ENCODE measurements at regions not wholly inside any gene's neighbourhood (a gene's known extent, or its start where the extent isn't known, plus 50 kb on each side); places are given as distances from the start of the nearest gene placed in this dataset.
"Not testable (repeated sequence)": the region's sequence is repeated elsewhere in the genome, so short reads cannot be mapped to it uniquely, and the experiment has no call there.

DNA sequence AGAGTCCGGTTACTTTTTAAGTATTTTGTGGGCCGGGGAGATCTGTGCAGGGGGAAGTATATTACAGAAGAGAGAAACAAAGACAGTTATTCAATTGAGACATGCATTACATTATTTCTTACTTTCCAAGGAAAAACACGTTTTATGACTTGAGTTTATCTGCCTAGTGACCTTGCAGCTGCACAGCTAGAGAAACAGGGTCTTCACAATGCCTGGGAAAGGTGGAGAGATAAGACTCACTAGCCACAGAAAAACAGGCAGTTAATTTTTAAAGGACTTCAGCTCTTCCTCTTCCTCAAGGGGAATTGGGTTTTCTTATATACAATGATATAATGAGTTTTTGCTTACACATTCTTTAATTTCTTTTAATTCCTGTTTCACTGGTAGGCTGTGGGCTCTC, 121.8 kb downstream of the TBX19 start:
- TF ChIP-seq, protein P1, sequence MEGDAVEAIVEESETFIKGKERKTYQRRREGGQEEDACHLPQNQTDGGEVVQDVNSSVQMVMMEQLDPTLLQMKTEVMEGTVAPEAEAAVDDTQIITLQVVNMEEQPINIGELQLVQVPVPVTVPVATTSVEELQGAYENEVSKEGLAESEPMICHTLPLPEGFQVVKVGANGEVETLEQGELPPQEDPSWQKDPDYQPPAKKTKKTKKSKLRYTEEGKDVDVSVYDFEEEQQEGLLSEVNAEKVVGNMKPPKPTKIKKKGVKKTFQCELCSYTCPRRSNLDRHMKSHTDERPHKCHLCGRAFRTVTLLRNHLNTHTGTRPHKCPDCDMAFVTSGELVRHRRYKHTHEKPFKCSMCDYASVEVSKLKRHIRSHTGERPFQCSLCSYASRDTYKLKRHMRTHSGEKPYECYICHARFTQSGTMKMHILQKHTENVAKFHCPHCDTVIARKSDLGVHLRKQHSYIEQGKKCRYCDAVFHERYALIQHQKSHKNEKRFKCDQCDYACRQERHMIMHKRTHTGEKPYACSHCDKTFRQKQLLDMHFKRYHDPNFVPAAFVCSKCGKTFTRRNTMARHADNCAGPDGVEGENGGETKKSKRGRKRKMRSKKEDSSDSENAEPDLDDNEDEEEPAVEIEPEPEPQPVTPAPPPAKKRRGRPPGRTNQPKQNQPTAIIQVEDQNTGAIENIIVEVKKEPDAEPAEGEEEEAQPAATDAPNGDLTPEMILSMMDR (conservative IDR thresholded peaks at IDR 0.05): not testable (repeated sequence)
- not testable (repeated sequence) for TF ChIP-seq ZFX (IDR thresholded peaks at IDR 0.05)

All from C4-2B (cell line).